Loucy (cell line): ENCODE measurements at regions not wholly inside any gene's neighbourhood (a gene's known extent, or its start where the extent isn't known, plus 50 kb on each side); places are given as distances from the start of the nearest gene placed in this dataset.
A peak's percentile ranks its signal among the peaks of the same experiment; 100 is the strongest.

ENCODE experiments used
- H2AFZ ChIP-seq: fragments of 200-600 bp; sonication (generic); 2 replicates; pipeline ENCODE4 v1.6.0; 2016; ENCODE audit warnings: antibody characterized with exemption, mild to moderate bottlenecking, low read length, moderate library complexity
- H3F3A ChIP-seq: fragments of 200-600 bp; 2 replicates; pipeline ENCODE4 v1.6.0; 2016; ENCODE audit warnings: antibody characterized with exemption, low read depth, mild to moderate bottlenecking
- H3K27me3 ChIP-seq: fragments of 200-600 bp; sonication (generic); 2 replicates; pipeline ENCODE4 v1.6.1; 2014; ENCODE audit warnings: low read length, mild to moderate bottlenecking; ENCODE audit not compliant: insufficient read depth, poor library complexity, severe bottlenecking
- H3K36me3 ChIP-seq: fragments of 200-600 bp; sonication (generic); 2 replicates; pipeline ENCODE4 v1.6.1; 2016; ENCODE audit warnings: low read length; ENCODE audit not compliant: insufficient read depth
- H3K4me1 ChIP-seq: fragments of 200-600 bp; sonication (generic); 2 replicates; pipeline ENCODE4 v1.5.1; 2014; ENCODE audit warnings: low read length, mild to moderate bottlenecking; ENCODE audit not compliant: insufficient read depth, poor library complexity, severe bottlenecking
- H3K4me2 ChIP-seq: fragments of 200-600 bp; sonication (generic); 2 replicates; pipeline ENCODE4 v1.6.0; 2014; ENCODE audit warnings: antibody characterized with exemption, low read length, low read depth, mild to moderate bottlenecking; ENCODE audit not compliant: poor library complexity, severe bottlenecking
- H3K4me3 ChIP-seq: fragments of 200-600 bp; sonication (generic); 2 replicates; pipeline ENCODE4 v1.5.1; 2014; ENCODE audit warnings: low read length, mild to moderate bottlenecking, mixed read lengths; ENCODE audit not compliant: poor library complexity, severe bottlenecking
- H3K79me2 ChIP-seq: fragments of 200-600 bp; sonication (generic); 2 replicates; pipeline ENCODE4 v1.6.1; 2014; ENCODE audit warnings: low read length; ENCODE audit not compliant: insufficient read depth
- H3K9ac ChIP-seq: fragments of 200-600 bp; sonication (generic); 2 replicates; pipeline ENCODE4 v1.6.0; 2014; ENCODE audit warnings: mild to moderate bottlenecking, low read depth, low read length, moderate library complexity; ENCODE audit not compliant: poor library complexity, severe bottlenecking
- H3K9me2 ChIP-seq: fragments of 200-600 bp; sonication (generic); replicated peaks from 2 replicates; pipeline ENCODE4 v1.6.1; 2016; ENCODE audit warnings: low read depth, low read length, mixed read lengths
- H3K9me3 ChIP-seq: fragments of 200-600 bp; sonication (generic); 2 replicates; pipeline ENCODE4 v1.6.1; 2014; ENCODE audit warnings: mild to moderate bottlenecking, antibody characterized with exemption, low read length, low read depth; ENCODE audit not compliant: insufficient read depth
- H4K20me1 ChIP-seq: fragments of 200-600 bp; sonication (generic); 2 replicates; pipeline ENCODE4 v1.6.0; 2014; ENCODE audit warnings: antibody characterized with exemption, low read length, mild to moderate bottlenecking; ENCODE audit not compliant: insufficient read depth, poor library complexity, severe bottlenecking
- CTCF ChIP-seq: fragments of 200-600 bp; sonication (generic); conservative IDR thresholded peaks from 2 replicates; pipeline ENCODE4 v1.5.1; 2014; ENCODE audit warnings: mild to moderate bottlenecking, antibody characterized with exemption, low read length
- EZH2phosphoT487 ChIP-seq: fragments of 200-600 bp; IDR thresholded peaks from 2 replicates; pipeline ENCODE4 v1.6.1; 2018; ENCODE audit warnings: antibody characterized with exemption, mild to moderate bottlenecking, moderate library complexity, borderline replicate concordance

GRCh38 chr6:15952231-15953151 lies 176.4 kb upstream of the MYLIP start:
- Histone ChIP-seq H3K36me3 (no peaks in the 10 kb centered on the region), H3K27me3 (no peaks in the 10 kb centered on the region), H3F3A (no peaks in the 10 kb centered on the region), H3K4me3 (no peak overlapping the region), H3K9me3 (no peaks in the 10 kb centered on the region), H2AFZ (no peak overlapping the region), H3K79me2 (no peaks in the 10 kb centered on the region), H3K9me2 (no peaks in the 10 kb centered on the region), H4K20me1 (no peaks in the 10 kb centered on the region), H3K4me1 (peaks cover 17% of the 10 kb centered on the region), H3K9ac (no peak overlapping the region), H3K4me2 (no peak overlapping the region)
- TF ChIP-seq CTCF (no peak), EZH2phosphoT487 (peak; percentile 62)

GRCh38 chr6:15950962-15951569 lies 177.8 kb upstream of the MYLIP start:
- H3K9me2 ChIP-seq = no peaks in the 10 kb centered on the region
- no peak overlapping the region for H2AFZ ChIP-seq
- no peak overlapping the region for H3K9ac ChIP-seq
- H3K27me3 ChIP-seq = no peaks in the 10 kb centered on the region
- H3K36me3 ChIP-seq = no peaks in the 10 kb centered on the region
- H4K20me1 ChIP-seq = no peaks in the 10 kb centered on the region
- no peak overlapping the region for H3K4me3 ChIP-seq
- H3K79me2 ChIP-seq = no peaks in the 10 kb centered on the region
- peaks cover 17% of the 10 kb centered on the region for H3K4me1 ChIP-seq
- H3F3A ChIP-seq = no peaks in the 10 kb centered on the region
- H3K9me3 ChIP-seq = no peaks in the 10 kb centered on the region
- H3K4me2 ChIP-seq = no peak overlapping the region
- no peak for TF ChIP-seq CTCF
- TF ChIP-seq EZH2phosphoT487 = no peak

- Histone ChIP-seq H3K79me2 (no peaks in the 10 kb centered on the region), H4K20me1 (no peaks in the 10 kb centered on the region), H3K27me3 (no peaks in the 10 kb centered on the region), H3F3A (no peaks in the 10 kb centered on the region), H3K9me3 (no peaks in the 10 kb centered on the region), H3K36me3 (no peaks in the 10 kb centered on the region), H2AFZ (no peak overlapping the region), H3K9ac (no peak overlapping the region), H3K9me2 (no peaks in the 10 kb centered on the region), H3K4me1 (peaks cover 17% of the 10 kb centered on the region), H3K4me2 (no peak overlapping the region), H3K4me3 (no peak overlapping the region)
- TF ChIP-seq CTCF (no peak), EZH2phosphoT487 (no peak)
Observed at GRCh38 chr6:15949982-15950381, 178.9 kb upstream of the MYLIP start.
